ENCODE measurements at regions not wholly inside any gene's neighbourhood (a gene's known extent, or its start where the extent isn't known, plus 50 kb on each side); places are given as distances from the start of the nearest gene placed in this dataset.

DNA sequence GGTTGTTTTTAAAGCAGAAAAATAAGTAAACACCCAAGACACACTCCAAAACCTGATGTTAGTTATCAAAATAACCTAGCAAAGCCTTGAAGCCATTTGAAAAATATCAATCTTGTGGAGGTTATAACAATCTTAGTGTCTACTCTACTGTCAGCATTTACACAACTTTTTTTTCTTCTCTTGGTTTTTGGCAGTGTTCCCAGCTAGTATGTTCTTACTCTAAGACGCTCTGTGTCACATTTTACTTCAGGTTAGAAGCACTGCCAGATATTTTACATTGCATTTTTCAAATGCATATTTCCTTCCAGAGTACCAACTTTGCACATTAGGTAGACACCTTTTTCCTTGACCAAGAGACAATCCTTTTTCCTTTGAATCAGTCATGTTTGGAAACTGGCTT lies 114.0 kb upstream of the INPP4B start:
- TF ChIP-seq CTCF (conservative IDR thresholded peaks at IDR 0.05; ENCODE audit: low read depth, low read length): no peak
- H3K4me3 ChIP-seq (ENCODE audit: low read depth, low read length): no peak overlapping the region
- no peak for DNase-seq (ENCODE audit: low read depth)

DNA sequence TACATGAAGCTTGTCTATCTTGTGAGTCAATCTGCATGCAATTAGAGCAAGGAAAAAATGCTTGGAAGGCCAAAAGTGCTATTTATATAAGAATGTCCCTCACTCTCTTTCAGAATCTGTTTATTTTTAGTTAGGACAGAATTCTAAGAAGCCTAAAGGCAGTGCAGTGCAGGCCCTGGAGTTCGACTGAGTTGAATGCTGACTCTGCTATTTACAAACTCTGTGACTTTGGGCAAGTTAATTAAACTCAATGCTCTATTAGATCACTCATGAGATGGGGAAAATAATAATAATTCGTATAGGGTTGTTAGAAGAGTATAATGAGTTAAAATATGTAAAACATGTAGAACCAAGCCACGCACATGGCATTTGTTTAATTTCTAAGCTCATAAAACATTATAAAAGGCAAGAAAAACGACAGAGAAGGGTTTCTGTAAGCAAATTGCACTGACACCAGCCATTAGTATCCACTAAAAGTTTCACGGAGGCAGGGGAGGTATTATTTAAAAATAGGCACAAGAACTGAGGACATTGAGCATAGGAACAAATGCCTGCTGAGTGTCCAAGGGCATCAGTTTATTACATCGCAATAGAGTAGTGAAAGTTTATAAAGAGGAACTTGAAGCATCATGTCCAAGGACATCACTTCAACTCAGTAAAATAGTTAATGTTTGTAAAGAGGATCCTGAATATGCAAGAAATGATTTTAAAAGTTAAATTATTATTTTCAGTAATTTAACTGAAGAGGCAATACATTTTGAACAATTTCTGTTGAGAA lies 115.0 kb upstream of the INPP4B start:
- no peak for TF ChIP-seq CTCF (conservative IDR thresholded peaks at IDR 0.05; ENCODE audit: low read depth, low read length)
- H3K4me3 ChIP-seq (ENCODE audit: low read depth, low read length): no peak overlapping the region
- DNase-seq (ENCODE audit: low read depth): no peak

DNA sequence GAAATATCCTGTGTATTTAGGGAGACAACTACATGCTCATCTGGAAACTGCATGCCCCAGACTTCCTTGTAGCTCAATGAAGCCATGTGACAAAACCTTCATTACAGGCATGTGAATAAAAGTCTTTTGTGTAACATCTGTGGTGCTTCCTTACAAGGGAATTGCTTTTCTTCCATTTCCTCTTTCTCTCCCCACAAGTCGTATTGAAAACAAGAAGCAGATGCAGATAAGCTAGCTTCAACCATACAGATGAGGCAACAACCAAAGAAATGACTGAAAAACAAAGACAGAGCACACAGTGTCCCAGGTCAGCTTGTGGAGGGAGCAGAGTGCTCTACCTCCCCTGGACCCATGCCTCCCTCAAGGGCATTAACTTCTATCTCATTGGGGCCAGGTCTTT lies 115.8 kb upstream of the INPP4B start:
- no peak for TF ChIP-seq CTCF (conservative IDR thresholded peaks at IDR 0.05; ENCODE audit: low read depth, low read length)
- H3K4me3 ChIP-seq (ENCODE audit: low read depth, low read length): no peak overlapping the region
- DNase-seq (ENCODE audit: low read depth): no peak

GRCh38 chr4:142974328-142974727 lies 128.2 kb upstream of the INPP4B start:
- no peak for DNase-seq (ENCODE audit: low read depth)
- H3K4me3 ChIP-seq (ENCODE audit: low read depth, low read length): no peak overlapping the region
- TF ChIP-seq CTCF (conservative IDR thresholded peaks at IDR 0.05; ENCODE audit: low read depth, low read length): no peak

DNA sequence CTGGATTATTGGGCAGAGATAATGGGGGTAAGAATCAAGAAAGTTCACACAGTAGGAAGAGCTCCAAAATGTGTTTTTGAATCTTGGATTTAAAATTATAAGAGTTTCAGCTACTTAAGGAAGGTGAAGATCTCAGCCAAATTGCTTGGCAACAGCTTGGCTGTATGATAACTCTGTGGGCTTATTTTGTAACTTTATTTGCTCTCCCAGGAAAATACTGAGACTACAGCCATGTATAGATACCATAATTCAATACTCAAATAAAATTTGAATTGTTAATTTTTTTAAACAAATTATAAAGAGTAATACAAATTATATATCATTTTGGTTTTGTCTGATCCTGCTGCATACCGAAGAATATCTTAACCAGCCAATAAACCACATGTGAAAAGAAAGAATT lies 129.5 kb upstream of the INPP4B start:
- no peak for TF ChIP-seq CTCF (conservative IDR thresholded peaks at IDR 0.05; ENCODE audit: low read depth, low read length)
- no peak for DNase-seq (ENCODE audit: low read depth)
- H3K4me3 ChIP-seq (ENCODE audit: low read depth, low read length): no peak overlapping the region

GRCh38 chr4:142976482-142976881 lies 130.4 kb upstream of the INPP4B start:
- TF ChIP-seq CTCF (conservative IDR thresholded peaks at IDR 0.05; ENCODE audit: low read depth, low read length): no peak
- no peak overlapping the region for H3K4me3 ChIP-seq (ENCODE audit: low read depth, low read length)
- DNase-seq (ENCODE audit: low read depth): no peak

DNA sequence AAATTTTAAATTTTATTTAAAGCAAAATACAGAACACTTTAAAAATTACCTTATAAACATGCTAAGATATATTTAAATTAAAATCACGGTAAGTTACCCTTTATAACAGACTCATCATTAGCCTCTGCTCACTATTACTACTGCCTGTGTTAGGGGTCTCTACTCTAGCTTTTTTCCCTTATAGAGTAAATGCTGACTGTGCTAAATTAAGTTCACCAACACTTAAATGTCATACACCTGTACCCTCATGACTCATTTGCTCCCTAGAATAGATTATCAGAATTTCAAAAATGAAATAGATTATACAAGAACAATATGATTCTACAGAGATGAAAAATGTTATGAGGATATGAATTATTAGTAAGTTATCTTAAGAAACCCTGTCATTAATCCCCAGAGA lies 131.1 kb upstream of the INPP4B start:
- H3K4me3 ChIP-seq (ENCODE audit: low read depth, low read length): no peak overlapping the region
- DNase-seq (ENCODE audit: low read depth): no peak
- TF ChIP-seq CTCF (conservative IDR thresholded peaks at IDR 0.05; ENCODE audit: low read depth, low read length): no peak
